ENCODE measurements at regions not wholly inside any gene's neighbourhood (a gene's known extent, or its start where the extent isn't known, plus 50 kb on each side); places are given as distances from the start of the nearest gene placed in this dataset.
"Not testable (repeated sequence)": the region's sequence is repeated elsewhere in the genome, so short reads cannot be mapped to it uniquely, and the experiment has no call there.

GRCh38 chr21:35436899-35437298 lies 387.8 kb upstream of the RUNX1 start:
- Histone ChIP-seq H3K27me3 (ENCODE audit: control insufficient read depth, insufficient read depth) (no peaks in the 10 kb centered on the region), H3K27ac (ENCODE audit: low read length) (no peak overlapping the region), H3K4me1 (ENCODE audit: control insufficient read depth, insufficient read depth, low read length) (no peaks in the 10 kb centered on the region), H3K4me3 (ENCODE audit: low read length) (no peak overlapping the region), H3K9me3 (ENCODE audit: control insufficient read depth, low read length) (peaks cover 1% of the 10 kb centered on the region)
- intact Hi-C loops (cut with DNase I), result no loop called here
- ATAC-seq (no peak), DNase-seq (no peak)
- WGBS, result 92% methylated on average over 1 of the region's 1 CpG

- H3K27ac ChIP-seq (ENCODE audit: low read length); H3K9me3 ChIP-seq (ENCODE audit: control insufficient read depth, low read length); ATAC-seq; H3K4me1 ChIP-seq (ENCODE audit: control insufficient read depth, insufficient read depth, low read length); H3K4me3 ChIP-seq (ENCODE audit: low read length); intact Hi-C loops (cut with DNase I); DNase-seq; H3K27me3 ChIP-seq (ENCODE audit: control insufficient read depth, insufficient read depth): not testable (repeated sequence)
- WGBS, result 70% methylated on average over 5 of the region's 5 CpGs
Measured at GRCh38 chr21:35432601-35433000, 383.5 kb upstream of the RUNX1 start.

GRCh38 chr21:35430260-35430659 lies 381.2 kb upstream of the RUNX1 start:
- no peak for DNase-seq
- no peaks in the 10 kb centered on the region for H3K27me3 ChIP-seq (ENCODE audit: control insufficient read depth, insufficient read depth)
- H3K4me3 ChIP-seq (ENCODE audit: low read length), result no peak overlapping the region
- 83% methylated on average over 3 of the region's 3 CpGs for WGBS
- H3K9me3 ChIP-seq (ENCODE audit: control insufficient read depth, low read length), result peaks cover 1% of the 10 kb centered on the region
- ATAC-seq, result no peak
- no peak overlapping the region for H3K27ac ChIP-seq (ENCODE audit: low read length)
- H3K4me1 ChIP-seq (ENCODE audit: control insufficient read depth, insufficient read depth, low read length), result no peaks in the 10 kb centered on the region
- intact Hi-C loops (cut with DNase I), result no loop called here

GRCh38 chr21:35428937-35429336 lies 379.8 kb upstream of the RUNX1 start:
- no peak overlapping the region for H3K4me3 ChIP-seq (ENCODE audit: low read length)

GRCh38 chr21:35428489-35428888 lies 379.4 kb upstream of the RUNX1 start:
- peak; percentile 71 to 85 (median 72) for DNase-seq

More at GRCh38 chr21:35428937-35429336, 379.8 kb upstream of the RUNX1 start:
- no peaks in the 10 kb centered on the region for H3K27me3 ChIP-seq (ENCODE audit: control insufficient read depth, insufficient read depth)
- no peaks in the 10 kb centered on the region for H3K4me1 ChIP-seq (ENCODE audit: control insufficient read depth, insufficient read depth, low read length)
- ATAC-seq, result peak; percentile 64 to 78
- no peak for DNase-seq
- no peak overlapping the region for H3K27ac ChIP-seq (ENCODE audit: low read length)
- intact Hi-C loops (cut with DNase I), result no loop called here
- H3K9me3 ChIP-seq (ENCODE audit: control insufficient read depth, low read length), result peaks cover 1% of the 10 kb centered on the region

GRCh38 chr21:35428001-35428320 lies 378.9 kb upstream of the RUNX1 start:
- ATAC-seq, result peak in 1 of 2 donors; percentile 70
- H3K27me3 ChIP-seq (ENCODE audit: control insufficient read depth, insufficient read depth), result no peaks in the 10 kb centered on the region
- H3K4me3 ChIP-seq (ENCODE audit: low read length), result no peak overlapping the region
- intact Hi-C loops (cut with DNase I), result no loop called here
- no peak overlapping the region for H3K27ac ChIP-seq (ENCODE audit: low read length)
- no peaks in the 10 kb centered on the region for H3K4me1 ChIP-seq (ENCODE audit: control insufficient read depth, insufficient read depth, low read length)
- peaks cover 1% of the 10 kb centered on the region for H3K9me3 ChIP-seq (ENCODE audit: control insufficient read depth, low read length)
- no peak for DNase-seq

More at GRCh38 chr21:35428489-35428888, 379.4 kb upstream of the RUNX1 start:
- Histone ChIP-seq H3K4me1 (ENCODE audit: control insufficient read depth, insufficient read depth, low read length) (no peaks in the 10 kb centered on the region), H3K4me3 (ENCODE audit: low read length) (no peak overlapping the region), H3K9me3 (ENCODE audit: control insufficient read depth, low read length) (peaks cover 1% of the 10 kb centered on the region), H3K27ac (ENCODE audit: low read length) (no peak overlapping the region), H3K27me3 (ENCODE audit: control insufficient read depth, insufficient read depth) (no peaks in the 10 kb centered on the region)
- ATAC-seq, result peak; percentile 91 to 93
- intact Hi-C loops (cut with DNase I), result no loop called here
- WGBS, result 9% methylated on average over 9 of the region's 9 CpGs

- WGBS, result 29% methylated on average over 9 of the region's 9 CpGs
- H3K4me3 ChIP-seq (ENCODE audit: low read length), result no peak overlapping the region
- ATAC-seq (peak; percentile 85 to 87), DNase-seq (peak; percentile 55 to 72 (median 56))
- H3K27ac ChIP-seq (ENCODE audit: low read length), result no peak overlapping the region
- no peaks in the 10 kb centered on the region for H3K9me3 ChIP-seq (ENCODE audit: control insufficient read depth, low read length)
- intact Hi-C loops (cut with DNase I), result no loop called here
- H3K27me3 ChIP-seq (ENCODE audit: control insufficient read depth, insufficient read depth), result no peaks in the 10 kb centered on the region
- H3K4me1 ChIP-seq (ENCODE audit: control insufficient read depth, insufficient read depth, low read length), result no peaks in the 10 kb centered on the region
Measured at GRCh38 chr21:35427320-35428000, 378.4 kb upstream of the RUNX1 start.

GRCh38 chr21:35426897-35427296 lies 377.8 kb upstream of the RUNX1 start:
- ATAC-seq (no peak), DNase-seq (no peak)
- no peaks in the 10 kb centered on the region for H3K27me3 ChIP-seq (ENCODE audit: control insufficient read depth, insufficient read depth)
- H3K27ac ChIP-seq (ENCODE audit: low read length), result no peak overlapping the region
- H3K4me1 ChIP-seq (ENCODE audit: control insufficient read depth, insufficient read depth, low read length), result no peaks in the 10 kb centered on the region
- H3K4me3 ChIP-seq (ENCODE audit: low read length), result no peak overlapping the region
- 81% methylated on average over 2 of the region's 2 CpGs for WGBS
- no peaks in the 10 kb centered on the region for H3K9me3 ChIP-seq (ENCODE audit: control insufficient read depth, low read length)
- intact Hi-C loops (cut with DNase I), result no loop called here

- no peak for ATAC-seq
- Histone ChIP-seq H3K4me1 (ENCODE audit: control insufficient read depth, insufficient read depth, low read length) (no peaks in the 10 kb centered on the region), H3K27me3 (ENCODE audit: control insufficient read depth, insufficient read depth) (no peaks in the 10 kb centered on the region), H3K9me3 (ENCODE audit: control insufficient read depth, low read length) (no peaks in the 10 kb centered on the region), H3K27ac (ENCODE audit: low read length) (no peak overlapping the region), H3K4me3 (ENCODE audit: low read length) (no peak overlapping the region)
- intact Hi-C loops (cut with DNase I), result no loop called here
- DNase-seq, result no peak
- WGBS, result 65% methylated on average over 3 of the region's 3 CpGs
Measured at GRCh38 chr21:35426469-35426868, 377.4 kb upstream of the RUNX1 start.

GRCh38 chr21:35424122-35424521 lies 375.0 kb upstream of the RUNX1 start:
- ATAC-seq (no peak), DNase-seq (no peak)
- H3K9me3 ChIP-seq (ENCODE audit: control insufficient read depth, low read length), result no peaks in the 10 kb centered on the region
- no peak overlapping the region for H3K27ac ChIP-seq (ENCODE audit: low read length)
- intact Hi-C loops (cut with DNase I), result no loop called here
- H3K4me3 ChIP-seq (ENCODE audit: low read length), result no peak overlapping the region
- WGBS, result 73% methylated on average over 3 of the region's 3 CpGs
- no peaks in the 10 kb centered on the region for H3K4me1 ChIP-seq (ENCODE audit: control insufficient read depth, insufficient read depth, low read length)
- no peaks in the 10 kb centered on the region for H3K27me3 ChIP-seq (ENCODE audit: control insufficient read depth, insufficient read depth)

GRCh38 chr21:35423709-35424108 lies 374.6 kb upstream of the RUNX1 start:
- 59% methylated on average over 1 of the region's 1 CpG for WGBS
- ATAC-seq, result peak in 1 of 2 donors; percentile 31

GRCh38 chr21:35422011-35422410 lies 372.9 kb upstream of the RUNX1 start:
- DNase-seq, result no peak
- Histone ChIP-seq H3K9me3 (ENCODE audit: control insufficient read depth, low read length) (no peaks in the 10 kb centered on the region), H3K27ac (ENCODE audit: low read length) (no peak overlapping the region), H3K27me3 (ENCODE audit: control insufficient read depth, insufficient read depth) (no peaks in the 10 kb centered on the region), H3K4me3 (ENCODE audit: low read length) (no peak overlapping the region), H3K4me1 (ENCODE audit: control insufficient read depth, insufficient read depth, low read length) (no peaks in the 10 kb centered on the region)
- no peak for ATAC-seq
- intact Hi-C loops (cut with DNase I), result no loop called here

More at GRCh38 chr21:35423709-35424108, 374.6 kb upstream of the RUNX1 start:
- Histone ChIP-seq H3K4me3 (ENCODE audit: low read length) (no peak overlapping the region), H3K4me1 (ENCODE audit: control insufficient read depth, insufficient read depth, low read length) (no peaks in the 10 kb centered on the region), H3K9me3 (ENCODE audit: control insufficient read depth, low read length) (no peaks in the 10 kb centered on the region), H3K27ac (ENCODE audit: low read length) (no peak overlapping the region), H3K27me3 (ENCODE audit: control insufficient read depth, insufficient read depth) (no peaks in the 10 kb centered on the region)
- intact Hi-C loops (cut with DNase I), result no loop called here
- DNase-seq, result no peak
